ENCODE measurements at regions not wholly inside any gene's neighbourhood (a gene's known extent, or its start where the extent isn't known, plus 50 kb on each side); places are given as distances from the start of the nearest gene placed in this dataset.

- TF ChIP-seq, protein P1, sequence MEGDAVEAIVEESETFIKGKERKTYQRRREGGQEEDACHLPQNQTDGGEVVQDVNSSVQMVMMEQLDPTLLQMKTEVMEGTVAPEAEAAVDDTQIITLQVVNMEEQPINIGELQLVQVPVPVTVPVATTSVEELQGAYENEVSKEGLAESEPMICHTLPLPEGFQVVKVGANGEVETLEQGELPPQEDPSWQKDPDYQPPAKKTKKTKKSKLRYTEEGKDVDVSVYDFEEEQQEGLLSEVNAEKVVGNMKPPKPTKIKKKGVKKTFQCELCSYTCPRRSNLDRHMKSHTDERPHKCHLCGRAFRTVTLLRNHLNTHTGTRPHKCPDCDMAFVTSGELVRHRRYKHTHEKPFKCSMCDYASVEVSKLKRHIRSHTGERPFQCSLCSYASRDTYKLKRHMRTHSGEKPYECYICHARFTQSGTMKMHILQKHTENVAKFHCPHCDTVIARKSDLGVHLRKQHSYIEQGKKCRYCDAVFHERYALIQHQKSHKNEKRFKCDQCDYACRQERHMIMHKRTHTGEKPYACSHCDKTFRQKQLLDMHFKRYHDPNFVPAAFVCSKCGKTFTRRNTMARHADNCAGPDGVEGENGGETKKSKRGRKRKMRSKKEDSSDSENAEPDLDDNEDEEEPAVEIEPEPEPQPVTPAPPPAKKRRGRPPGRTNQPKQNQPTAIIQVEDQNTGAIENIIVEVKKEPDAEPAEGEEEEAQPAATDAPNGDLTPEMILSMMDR (optimal IDR thresholded peaks at IDR 0.05 in 1 of 3, IDR thresholded peaks at IDR 0.05 in 1 of 3, conservative IDR thresholded peaks at IDR 0.05 in 1 of 3; ENCODE audit: extremely low read depth in 1 of 3, insufficient read depth in 2 of 3, low read length in 3 of 3) = no peak
- TF ChIP-seq EZH2 (IDR thresholded peaks at IDR 0.05; ENCODE audit: low read length) = no peak
Observed at GRCh38 chr13:69485991-69486592, 621.5 kb upstream of the ATXN8OS start.

Measured in keratinocyte (primary cell).